GM10266 (cell line): ENCODE measurements at regions not wholly inside any gene's neighbourhood (a gene's known extent, or its start where the extent isn't known, plus 50 kb on each side); places are given as distances from the start of the nearest gene placed in this dataset.

Experiments
- DNase-seq: peaks from one replicate; pipeline ENCODE4 v3.0.0; 2012; ENCODE audit errors: extremely low spot score
- TF ChIP-seq, protein P1 (sequence below): IDR thresholded peaks from 2 replicates; pipeline ENCODE4 v1.5.1; 2012; ENCODE audit warnings: mild to moderate bottlenecking, low read depth; ENCODE audit not compliant: control insufficient read depth, insufficient read depth; ENCODE audit errors: missing control alignments

DNA sequence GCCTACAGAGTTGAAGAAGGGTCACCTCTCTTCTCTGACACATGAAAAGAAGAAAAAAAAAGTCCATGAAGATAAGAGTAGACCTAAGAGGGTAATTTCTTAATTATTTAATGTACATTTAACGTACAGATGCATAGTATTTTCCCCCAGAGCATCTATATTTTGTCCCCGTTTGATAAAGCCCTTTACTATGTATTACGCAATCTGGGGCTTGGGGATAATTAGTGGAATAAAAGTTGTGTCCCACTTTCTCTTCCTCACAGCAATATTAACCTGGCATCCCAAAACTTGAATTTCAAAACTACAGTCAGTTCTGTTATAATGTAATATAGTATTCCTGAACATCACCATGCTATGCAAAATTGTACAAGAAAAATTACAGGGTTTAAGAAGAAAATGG, 254.1 kb downstream of the SUCLG1 start:
- DNase-seq, result no peak

DNA sequence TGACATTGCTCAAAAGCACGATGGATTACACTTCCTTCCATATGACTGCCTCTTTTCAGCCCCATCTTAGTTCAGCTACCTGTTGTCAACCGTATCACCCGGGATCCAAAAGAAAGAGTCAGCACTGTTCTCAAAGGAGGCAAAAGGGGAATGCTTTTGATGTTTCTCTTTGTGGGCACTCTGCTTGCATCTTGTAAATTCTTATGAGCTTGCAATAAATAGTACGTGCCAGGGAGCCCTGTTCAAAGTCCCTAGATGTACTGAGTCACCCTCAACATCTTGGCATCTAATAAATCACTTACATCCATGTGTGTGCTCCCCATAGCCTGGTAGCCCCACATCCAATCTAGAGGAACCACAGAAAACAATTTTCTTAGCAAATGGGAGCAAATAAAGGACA, 256.9 kb downstream of the SUCLG1 start:
- TF ChIP-seq, protein P1, sequence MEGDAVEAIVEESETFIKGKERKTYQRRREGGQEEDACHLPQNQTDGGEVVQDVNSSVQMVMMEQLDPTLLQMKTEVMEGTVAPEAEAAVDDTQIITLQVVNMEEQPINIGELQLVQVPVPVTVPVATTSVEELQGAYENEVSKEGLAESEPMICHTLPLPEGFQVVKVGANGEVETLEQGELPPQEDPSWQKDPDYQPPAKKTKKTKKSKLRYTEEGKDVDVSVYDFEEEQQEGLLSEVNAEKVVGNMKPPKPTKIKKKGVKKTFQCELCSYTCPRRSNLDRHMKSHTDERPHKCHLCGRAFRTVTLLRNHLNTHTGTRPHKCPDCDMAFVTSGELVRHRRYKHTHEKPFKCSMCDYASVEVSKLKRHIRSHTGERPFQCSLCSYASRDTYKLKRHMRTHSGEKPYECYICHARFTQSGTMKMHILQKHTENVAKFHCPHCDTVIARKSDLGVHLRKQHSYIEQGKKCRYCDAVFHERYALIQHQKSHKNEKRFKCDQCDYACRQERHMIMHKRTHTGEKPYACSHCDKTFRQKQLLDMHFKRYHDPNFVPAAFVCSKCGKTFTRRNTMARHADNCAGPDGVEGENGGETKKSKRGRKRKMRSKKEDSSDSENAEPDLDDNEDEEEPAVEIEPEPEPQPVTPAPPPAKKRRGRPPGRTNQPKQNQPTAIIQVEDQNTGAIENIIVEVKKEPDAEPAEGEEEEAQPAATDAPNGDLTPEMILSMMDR, result no peak
- DNase-seq, result no peak

More for the DNA sequence above, 254.1 kb downstream of the SUCLG1 start:
- TF ChIP-seq, protein P1, result no peak

DNA sequence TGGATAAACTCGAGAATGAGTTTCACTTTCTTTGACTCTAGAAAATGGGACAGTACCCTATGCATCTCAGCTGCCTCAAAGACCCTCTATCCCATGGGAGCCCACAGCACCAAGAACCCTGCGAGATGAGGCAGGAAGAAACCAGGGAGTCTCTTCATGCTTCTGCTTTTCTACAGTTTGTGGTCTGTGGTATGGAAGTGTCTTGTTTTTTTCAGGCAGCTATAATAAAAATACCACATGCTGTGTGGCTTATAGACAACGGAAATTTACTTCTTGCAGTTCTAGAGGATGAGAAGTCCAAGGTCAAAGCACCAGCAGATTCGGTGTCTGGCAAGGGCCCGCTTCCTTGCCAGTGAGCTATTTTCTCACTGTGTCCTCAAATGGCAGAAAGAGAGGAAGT, 257.9 kb downstream of the SUCLG1 start:
- TF ChIP-seq, protein P1, result no peak
- no peak for DNase-seq

DNA sequence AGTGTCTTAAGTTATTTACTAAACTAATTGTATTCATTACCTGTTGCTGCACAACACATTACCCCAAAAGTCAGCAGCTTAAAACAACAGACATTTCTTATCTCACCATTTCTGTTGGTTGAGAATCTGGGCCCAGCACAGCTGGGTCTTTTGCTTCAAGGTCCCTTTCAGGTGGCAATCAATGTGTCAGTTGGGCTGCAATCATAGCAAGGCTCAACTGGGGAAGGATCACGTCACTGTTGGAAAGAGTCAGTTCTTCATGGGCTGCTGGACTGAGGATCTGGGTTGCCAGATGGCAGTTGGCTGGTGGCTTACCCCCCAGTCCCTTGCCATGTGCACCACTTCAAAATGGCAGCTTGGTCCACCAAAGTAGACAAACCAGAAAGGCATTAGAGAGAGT, 261.2 kb downstream of the SUCLG1 start:
- TF ChIP-seq, protein P1, result no peak
- no peak for DNase-seq

DNA sequence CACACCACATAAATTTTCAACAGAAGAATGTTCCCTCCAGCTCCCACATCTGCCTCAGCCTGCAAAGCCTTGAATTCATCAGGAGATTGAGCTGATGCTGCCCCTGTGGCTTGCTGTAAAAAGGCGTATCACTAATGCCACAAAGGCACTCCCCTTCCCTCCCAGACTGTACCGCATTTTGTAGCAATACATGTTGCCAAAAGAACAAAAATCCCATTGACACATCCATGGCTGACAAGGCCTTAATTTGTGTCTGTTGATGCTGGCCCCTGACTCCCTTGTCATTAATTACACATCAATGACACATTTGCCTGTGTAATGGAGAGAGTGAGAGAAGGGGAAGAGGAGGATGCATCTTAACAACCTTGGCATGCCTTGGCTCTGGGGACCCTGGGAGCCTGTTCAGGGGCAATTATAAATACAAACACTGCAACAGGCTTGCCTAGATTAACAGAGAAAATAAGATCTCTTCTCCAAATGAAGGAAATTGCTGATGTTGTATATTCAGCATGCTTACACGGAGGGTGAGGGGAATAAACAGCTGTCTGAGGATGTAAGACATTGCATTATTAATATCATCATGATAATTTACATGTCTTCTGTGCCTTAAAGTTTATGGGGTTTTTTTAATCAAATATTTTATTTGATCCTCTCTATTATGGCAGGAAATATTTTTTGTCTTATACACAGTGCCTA, 264.0 kb downstream of the SUCLG1 start:
- no peak for DNase-seq
- TF ChIP-seq, protein P1, result no peak

DNA sequence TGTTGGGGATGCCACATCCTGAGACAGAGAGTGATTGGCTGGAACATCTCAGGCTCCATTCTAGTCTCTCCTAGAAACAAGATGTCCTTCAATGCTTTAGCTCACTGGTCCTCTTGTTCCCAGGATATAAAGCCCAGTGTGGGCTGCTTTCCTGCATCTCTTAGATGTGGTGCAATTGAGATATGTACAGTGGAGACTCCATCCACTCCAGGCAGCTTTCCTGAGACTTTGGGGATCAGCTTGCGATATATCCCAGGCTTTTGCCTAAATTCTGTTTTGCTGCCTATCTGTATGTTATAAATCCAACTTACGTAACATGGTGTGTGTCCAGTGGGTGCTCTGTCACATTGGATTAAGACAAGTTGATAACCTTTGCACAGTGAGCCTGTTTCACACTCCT, 264.9 kb downstream of the SUCLG1 start:
- DNase-seq, result no peak
- TF ChIP-seq, protein P1, result no peak

DNA sequence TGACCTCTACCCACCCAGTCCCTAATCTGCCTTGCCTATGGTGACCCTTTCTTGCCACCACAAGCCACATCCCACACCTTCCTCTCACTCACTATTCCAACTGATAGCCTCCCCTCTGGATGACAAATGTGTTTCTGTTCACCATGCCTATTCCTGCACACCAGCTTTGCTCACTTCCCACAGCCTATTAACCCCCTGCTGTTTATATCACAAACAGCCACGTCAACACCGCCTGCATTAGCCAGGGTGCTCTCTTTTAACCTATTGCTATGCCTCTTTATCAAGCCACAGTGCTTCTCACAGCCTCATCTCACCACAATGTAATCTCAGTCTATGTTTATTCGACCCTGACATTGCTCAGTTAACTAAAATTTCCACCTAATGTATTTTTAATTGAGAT, 271.8 kb downstream of the SUCLG1 start:
- TF ChIP-seq, protein P1, result no peak
- DNase-seq, result no peak
